Psoas muscle (tissue), 7 donors: ENCODE measurements at regions not wholly inside any gene's neighbourhood (a gene's known extent, or its start where the extent isn't known, plus 50 kb on each side); places are given as distances from the start of the nearest gene placed in this dataset.

Source experiments
- ATAC-seq, 4 donors: fragments of 200-7000 bp; cut with Tn5 transposase; one replicate each; pipeline ENCODE4 v1.9.1; 2020; ENCODE audit warnings: moderate library complexity in 3 of 4, mild to moderate bottlenecking in 2 of 4
- DNase-seq, 2 donors: peaks; one replicate each; pipeline ENCODE4 v3.0.0-alpha.2; 2020
- H3K27ac ChIP-seq: fragments of 200-600 bp; one replicate; pipeline ENCODE4 v1.8.0; 2022
- H3K27me3 ChIP-seq, 3 donors: fragments of 200-600 bp in 1 of 3; one replicate each; pipeline versions ENCODE4 v1.6.1 to v1.8.0; 2013 to 2022; ENCODE audit warnings: low read length in 2 of 3, mild to moderate bottlenecking in 2 of 3, moderate library complexity in 1 of 3; ENCODE audit not compliant: insufficient read depth in 3 of 3
- H3K36me3 ChIP-seq, 2 donors: fragments of 200-600 bp in 1 of 2; one replicate each; pipeline versions ENCODE4 v1.6.1 to v1.8.0; 2013 to 2022; ENCODE audit warnings: low read depth in 1 of 2, mild to moderate bottlenecking in 1 of 2, moderate library complexity in 1 of 2; ENCODE audit not compliant: insufficient read depth in 1 of 2
- H3K4me1 ChIP-seq: fragments of 200-600 bp; one replicate; pipeline ENCODE4 v1.8.0; 2022
- H3K4me3 ChIP-seq: fragments of 200-600 bp; one replicate; pipeline ENCODE4 v1.8.0; 2022; ENCODE audit warnings: mild to moderate bottlenecking
- H3K9me3 ChIP-seq: fragments of 200-600 bp; one replicate; pipeline ENCODE4 v1.8.0; 2022
- WGBS, 3 donors: extraction: QIAGEN DNeasy Blood & Tissue Kit; methylation state at CpG; one replicate each; pipeline versions ENCODE4 v1.1.6 to v1.1.7; 2013; 5-methylcytosine and 5-hydroxymethylcytosine counted together
- intact Hi-C, 2 donors: fragments of 100-400 bp; cut with DNase I; formaldehyde crosslinking; loops; one replicate each; pipeline versions ENCODE4 v1.11.0 to v1.14.2; 2022
- TF ChIP-seq, protein P1 (sequence below): fragments of 200-600 bp; IDR thresholded peaks from one replicate; pipeline ENCODE4 v1.8.0; 2022; ENCODE audit warnings: antibody characterized with exemption
- donor health status: healthy with polysubstance abuse.
- donor health status: DM: no; HTN: no; CAD: no; lungs with moderate emphysema.
- donor health status: Bipolar disorder and iron deficiency.
- donor health status: healthy.
- donor health status: DM: yes; HTN: yes; CAD: no.
- donor health status: DM: no; HTN: no; CAD: no.
- donor health status: DM: yes; HTN: yes; CAD: no.

DNA sequence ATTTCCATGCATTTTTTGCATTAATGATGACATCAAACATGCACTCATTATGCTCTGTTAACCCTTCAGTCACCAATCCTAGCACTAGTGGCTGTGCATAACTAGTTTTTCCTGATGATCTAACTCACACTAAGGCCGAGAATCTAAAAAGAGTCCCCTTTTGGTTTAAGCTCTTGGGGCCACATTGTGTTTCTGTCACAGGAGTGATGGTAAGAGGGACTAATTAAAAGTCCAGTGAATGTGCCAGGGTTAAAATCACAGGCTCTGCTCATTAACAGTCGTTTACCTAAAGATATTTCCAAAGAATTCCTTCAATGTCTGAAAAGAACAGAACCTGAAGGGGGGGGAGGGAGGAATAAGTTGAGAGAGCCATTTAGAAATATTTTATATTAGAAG lies 359.0 kb upstream of the ANKRD30A start:
- H3K4me1 ChIP-seq = no peaks in the 10 kb centered on the region
- no peak overlapping the region for H3K4me3 ChIP-seq
- no peaks in the 10 kb centered on the region for H3K36me3 ChIP-seq
- intact Hi-C loops = no loop called here
- WGBS, 3 donors = 69 to 75% (median 70%) methylated on average over 2 of the region's 2 CpGs
- ATAC-seq (no peak), DNase-seq (no peak)
- H3K27me3 ChIP-seq = no peaks in the 10 kb centered on the region
- TF ChIP-seq, protein P1, sequence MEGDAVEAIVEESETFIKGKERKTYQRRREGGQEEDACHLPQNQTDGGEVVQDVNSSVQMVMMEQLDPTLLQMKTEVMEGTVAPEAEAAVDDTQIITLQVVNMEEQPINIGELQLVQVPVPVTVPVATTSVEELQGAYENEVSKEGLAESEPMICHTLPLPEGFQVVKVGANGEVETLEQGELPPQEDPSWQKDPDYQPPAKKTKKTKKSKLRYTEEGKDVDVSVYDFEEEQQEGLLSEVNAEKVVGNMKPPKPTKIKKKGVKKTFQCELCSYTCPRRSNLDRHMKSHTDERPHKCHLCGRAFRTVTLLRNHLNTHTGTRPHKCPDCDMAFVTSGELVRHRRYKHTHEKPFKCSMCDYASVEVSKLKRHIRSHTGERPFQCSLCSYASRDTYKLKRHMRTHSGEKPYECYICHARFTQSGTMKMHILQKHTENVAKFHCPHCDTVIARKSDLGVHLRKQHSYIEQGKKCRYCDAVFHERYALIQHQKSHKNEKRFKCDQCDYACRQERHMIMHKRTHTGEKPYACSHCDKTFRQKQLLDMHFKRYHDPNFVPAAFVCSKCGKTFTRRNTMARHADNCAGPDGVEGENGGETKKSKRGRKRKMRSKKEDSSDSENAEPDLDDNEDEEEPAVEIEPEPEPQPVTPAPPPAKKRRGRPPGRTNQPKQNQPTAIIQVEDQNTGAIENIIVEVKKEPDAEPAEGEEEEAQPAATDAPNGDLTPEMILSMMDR = no peak
- H3K27ac ChIP-seq = no peak overlapping the region
- no peaks in the 10 kb centered on the region for H3K9me3 ChIP-seq

DNA sequence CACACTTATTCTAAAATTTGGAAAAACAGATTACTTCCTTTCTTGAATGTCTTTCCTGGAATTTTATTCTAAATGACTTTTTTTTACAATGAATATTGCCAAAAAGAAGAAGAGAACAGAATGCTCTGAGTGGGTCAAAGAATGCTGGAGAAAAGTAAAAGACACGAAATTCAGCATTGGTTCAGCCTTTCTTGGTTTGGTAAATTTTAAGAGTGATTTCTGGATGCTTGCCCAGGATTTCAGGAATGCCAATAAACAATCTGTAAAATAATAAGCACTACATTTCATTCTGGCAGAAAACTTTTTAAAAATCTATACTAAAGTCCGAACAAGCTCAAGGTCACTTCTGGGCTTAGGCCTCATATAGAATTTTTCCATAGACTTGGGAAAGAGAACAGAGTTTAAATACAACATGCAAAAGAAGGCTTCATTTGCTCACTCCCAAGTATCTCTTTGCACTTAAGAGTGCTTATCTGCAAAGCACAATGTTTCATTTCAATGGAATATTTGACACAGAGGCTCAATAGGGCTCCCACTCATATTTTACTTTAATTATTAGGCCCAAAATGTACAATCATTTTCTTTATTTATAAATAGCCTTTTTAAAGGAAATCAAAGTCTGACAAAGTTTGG lies 359.5 kb upstream of the ANKRD30A start:
- H3K27ac ChIP-seq = no peak overlapping the region
- H3K4me1 ChIP-seq = no peaks in the 10 kb centered on the region
- no peaks in the 10 kb centered on the region for H3K36me3 ChIP-seq
- WGBS, 3 donors = 46 to 59% (median 51%) methylated on average over 2 of the region's 2 CpGs
- no peaks in the 10 kb centered on the region for H3K27me3 ChIP-seq
- intact Hi-C loops = no loop called here
- no peaks in the 10 kb centered on the region for H3K9me3 ChIP-seq
- DNase-seq = no peak
- TF ChIP-seq, protein P1 = no peak
- H3K4me3 ChIP-seq = no peak overlapping the region
- no peak for ATAC-seq

DNA sequence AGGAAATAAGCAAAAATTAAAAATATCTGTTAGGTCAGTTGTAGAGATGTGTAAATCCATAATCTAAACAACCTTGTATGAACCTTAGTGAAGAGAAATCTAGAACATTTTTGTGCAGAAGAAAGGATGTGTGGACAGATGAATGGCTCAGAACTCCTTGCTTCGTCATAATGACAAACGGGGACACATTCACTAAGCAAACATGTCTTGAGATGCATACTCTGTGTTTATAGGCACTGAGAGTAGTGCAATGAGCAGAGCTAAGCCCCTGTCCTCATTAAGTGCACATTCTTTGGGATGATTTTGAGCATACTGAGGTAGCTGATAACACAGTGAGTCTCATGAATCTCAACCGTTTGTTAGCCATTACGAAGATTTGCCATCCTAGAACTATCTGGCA lies 360.6 kb upstream of the ANKRD30A start:
- H3K36me3 ChIP-seq = no peaks in the 10 kb centered on the region
- DNase-seq (no peak), ATAC-seq (no peak)
- no peak overlapping the region for H3K4me3 ChIP-seq
- intact Hi-C loops = no loop called here
- WGBS, 3 donors = 87 to 98% (median 89%) methylated on average over 4 of the region's 4 CpGs
- TF ChIP-seq, protein P1 = no peak
- no peak overlapping the region for H3K27ac ChIP-seq
- H3K4me1 ChIP-seq = no peaks in the 10 kb centered on the region
- H3K27me3 ChIP-seq = no peaks in the 10 kb centered on the region
- no peaks in the 10 kb centered on the region for H3K9me3 ChIP-seq

DNA sequence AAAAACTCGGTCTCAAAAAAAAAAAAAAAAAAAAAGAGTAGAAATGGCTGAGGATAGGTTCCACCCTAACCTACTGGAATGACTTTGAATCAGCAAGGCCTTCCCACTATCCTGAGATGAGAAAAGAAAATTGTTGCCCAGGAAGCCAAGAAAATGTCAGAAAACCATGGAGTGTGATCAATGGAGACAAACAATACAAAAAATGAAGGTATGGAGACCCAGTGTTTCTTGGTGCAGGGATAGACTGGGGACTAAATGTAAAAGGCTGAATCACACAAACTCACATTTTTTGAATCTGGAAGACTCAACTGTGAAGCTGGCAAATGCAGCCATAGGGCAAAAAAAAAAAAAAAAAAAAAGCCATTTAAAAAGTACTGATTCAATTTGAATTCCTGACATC lies 364.3 kb upstream of the ANKRD30A start:
- H3K27ac ChIP-seq = no peak overlapping the region
- 80 to 100% (median 92%) methylated on average over 1 of the region's 1 CpG for WGBS, 3 donors
- no peaks in the 10 kb centered on the region for H3K4me1 ChIP-seq
- no peaks in the 10 kb centered on the region for H3K36me3 ChIP-seq
- no peaks in the 10 kb centered on the region for H3K9me3 ChIP-seq
- TF ChIP-seq, protein P1 = no peak
- H3K27me3 ChIP-seq = no peaks in the 10 kb centered on the region
- ATAC-seq (no peak), DNase-seq (no peak)
- intact Hi-C loops = no loop called here
- no peak overlapping the region for H3K4me3 ChIP-seq
